A673 (cell line): ENCODE measurements at regions not wholly inside any gene's neighbourhood (a gene's known extent, or its start where the extent isn't known, plus 50 kb on each side); places are given as distances from the start of the nearest gene placed in this dataset.

Source experiments
- BruUV-seq: library from RNA; stranded (reverse); fragments of 400-500 nt; replicated peaks from 2 replicates; lab custom pipeline; 2021; lab: Mats Ljungman, UMichigan
- CTCF ChIA-PET: fragments of 300-600 bp; sonication (Branson Sonifier 250); formaldehyde crosslinking; loops from one replicate; lab custom pipeline; 2022; ENCODE audit warnings: antibody characterized with exemption; lab: Charles Lee
- POLR2A ChIA-PET: fragments of 300-600 bp; sonication (Branson Sonifier 250); formaldehyde crosslinking; loops from one replicate; lab custom pipeline; 2022; ENCODE audit warnings: antibody characterized with exemption; ENCODE audit not compliant: low non-redundant PET; lab: Charles Lee
- DNase-seq: peaks from one replicate; pipeline ENCODE4 v3.0.0-alpha.2; 2015; ENCODE audit warnings: low spot score
- H3K27ac ChIP-seq: fragments of 200-600 bp; sonication (generic); 2 replicates; pipeline ENCODE4 v1.5.1; 2016; ENCODE audit warnings: mixed run types, low read depth, mild to moderate bottlenecking, mixed read lengths, antibody characterized with exemption, low read length; ENCODE audit not compliant: poor library complexity, severe bottlenecking
- H3K27me3 ChIP-seq: fragments of 200-600 bp; sonication (generic); replicated peaks from 2 replicates; pipeline ENCODE4 v1.6.1; 2017; ENCODE audit warnings: mixed run types, low read depth, mild to moderate bottlenecking, mixed read lengths, antibody characterized with exemption, low read length; ENCODE audit not compliant: insufficient read depth, poor library complexity
- H3K36me3 ChIP-seq: fragments of 200-600 bp; sonication (generic); 2 replicates; pipeline ENCODE4 v1.6.1; 2016; ENCODE audit warnings: mixed run types, mild to moderate bottlenecking, mixed read lengths, antibody characterized with exemption, low read length; ENCODE audit not compliant: insufficient read depth, poor library complexity, severe bottlenecking
- H3K4me1 ChIP-seq: fragments of 200-600 bp; sonication (generic); 2 replicates; pipeline ENCODE4 v1.6.1; 2017; ENCODE audit warnings: mixed run types, mild to moderate bottlenecking, mixed read lengths, antibody characterized with exemption, low read length; ENCODE audit not compliant: insufficient read depth, poor library complexity, severe bottlenecking
- H3K4me3 ChIP-seq: fragments of 200-600 bp; sonication (generic); 2 replicates; pipeline ENCODE4 v1.5.1; 2016; ENCODE audit warnings: low read depth, mixed run types, mild to moderate bottlenecking, mixed read lengths, low read length; ENCODE audit not compliant: poor library complexity, severe bottlenecking
- H3K9me3 ChIP-seq: fragments of 200-600 bp; sonication (generic); 2 replicates; pipeline ENCODE4 v1.6.1; 2016; ENCODE audit warnings: mixed run types, low read depth, mild to moderate bottlenecking, mixed read lengths, antibody characterized with exemption, low read length; ENCODE audit not compliant: poor library complexity, severe bottlenecking
- CTCF ChIP-seq: fragments of 300-800, 200-600 bp; sonication (generic); conservative IDR thresholded peaks from 2 replicates; pipeline ENCODE4 v1.5.1; 2017; ENCODE audit warnings: low read depth, mild to moderate bottlenecking, antibody characterized with exemption, low read length, moderate library complexity, mixed read lengths
- EZH2 ChIP-seq: fragments of 200-600 bp; sonication (generic); IDR thresholded peaks from 2 replicates; pipeline ENCODE4 v1.6.1; 2017; ENCODE audit warnings: borderline replicate concordance, low read depth, mild to moderate bottlenecking, mixed read lengths, antibody characterized with exemption, low read length; ENCODE audit not compliant: poor library complexity, severe bottlenecking
- intact Hi-C: fragments of 100-400 bp; cut with micrococcal nuclease; formaldehyde crosslinking; loops from one replicate; pipeline ENCODE4 v1.10.0; 2022; ENCODE audit not compliant: unreplicated experiment

GRCh38 chr10:44668336-44668735 is 242.8 kb upstream of the TMEM72 start:
- intact Hi-C loops = no loop called here
- Histone ChIP-seq H3K27me3 (no peaks in the 10 kb centered on the region), H3K36me3 (no peaks in the 10 kb centered on the region), H3K9me3 (no peaks in the 10 kb centered on the region), H3K4me3 (no peak overlapping the region), H3K4me1 (no peaks in the 10 kb centered on the region), H3K27ac (no peak overlapping the region)
- no peak for TF ChIP-seq CTCF
- TF ChIP-seq EZH2 = no peak
- POLR2A ChIA-PET = no interaction called here
- no peak for DNase-seq
- no TSS peak for BruUV-seq
- CTCF ChIA-PET = no interaction called here

GRCh38 chr10:44671319-44671718 is 239.8 kb upstream of the TMEM72 start:
- TF ChIP-seq CTCF (no peak), EZH2 (no peak)
- Histone ChIP-seq H3K9me3 (no peaks in the 10 kb centered on the region), H3K4me3 (no peak overlapping the region), H3K36me3 (no peaks in the 10 kb centered on the region), H3K27me3 (no peaks in the 10 kb centered on the region), H3K4me1 (no peaks in the 10 kb centered on the region), H3K27ac (no peak overlapping the region)
- no peak for DNase-seq
- intact Hi-C loops = no loop called here
- ChIA-PET POLR2A (no interaction called here), CTCF (no interaction called here)
- BruUV-seq = no TSS peak

GRCh38 chr10:44673245-44673983 is 237.7 kb upstream of the TMEM72 start:
- intact Hi-C loops = no loop called here
- no TSS peak for BruUV-seq
- CTCF ChIA-PET = no interaction called here

More at GRCh38 chr10:44673245-44673983, 237.7 kb upstream of the TMEM72 start:
- no peaks in the 10 kb centered on the region for H3K36me3 ChIP-seq
- no peak overlapping the region for H3K27ac ChIP-seq
- DNase-seq = no peak
- no peak overlapping the region for H3K4me3 ChIP-seq
- no peaks in the 10 kb centered on the region for H3K27me3 ChIP-seq
- H3K9me3 ChIP-seq = no peaks in the 10 kb centered on the region
- TF ChIP-seq EZH2 (no peak), CTCF (no peak)
- H3K4me1 ChIP-seq = no peaks in the 10 kb centered on the region
- POLR2A ChIA-PET = no interaction called here
